ENCODE measurements at regions not wholly inside any gene's neighbourhood (a gene's known extent, or its start where the extent isn't known, plus 50 kb on each side); places are given as distances from the start of the nearest gene placed in this dataset.

DNA sequence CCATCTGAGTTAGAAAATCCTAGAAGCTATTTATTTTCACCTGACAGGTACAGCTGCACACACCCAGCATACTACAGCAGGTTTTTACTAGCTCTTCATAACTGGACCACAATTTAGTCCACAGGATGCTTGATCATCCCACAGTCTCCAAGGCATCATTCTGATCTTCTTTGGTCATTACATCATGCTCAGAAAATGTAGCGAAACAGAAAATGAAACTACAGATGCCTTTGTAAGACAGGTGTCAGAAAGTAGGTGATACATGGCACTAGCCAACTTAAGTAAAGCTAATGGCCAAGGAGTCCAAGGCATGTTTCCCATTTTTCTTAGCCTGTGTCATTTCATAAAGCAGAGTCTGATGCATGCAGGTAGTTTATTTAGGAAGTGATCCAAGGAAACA lies 102.3 kb downstream of the HTR1B start:
- Mint-ChIP-seq H3K27me3 (ENCODE audit: low read depth) (no peaks in the 10 kb centered on the region), H3K36me3 (no peaks in the 10 kb centered on the region), H3K4me1 (no peaks in the 10 kb centered on the region), H3K27ac (no peak overlapping the region), H3K4me3 (no peak overlapping the region), H3K9me3 (peaks cover 4% of the 10 kb centered on the region)
- TF ChIP-seq, protein P1, sequence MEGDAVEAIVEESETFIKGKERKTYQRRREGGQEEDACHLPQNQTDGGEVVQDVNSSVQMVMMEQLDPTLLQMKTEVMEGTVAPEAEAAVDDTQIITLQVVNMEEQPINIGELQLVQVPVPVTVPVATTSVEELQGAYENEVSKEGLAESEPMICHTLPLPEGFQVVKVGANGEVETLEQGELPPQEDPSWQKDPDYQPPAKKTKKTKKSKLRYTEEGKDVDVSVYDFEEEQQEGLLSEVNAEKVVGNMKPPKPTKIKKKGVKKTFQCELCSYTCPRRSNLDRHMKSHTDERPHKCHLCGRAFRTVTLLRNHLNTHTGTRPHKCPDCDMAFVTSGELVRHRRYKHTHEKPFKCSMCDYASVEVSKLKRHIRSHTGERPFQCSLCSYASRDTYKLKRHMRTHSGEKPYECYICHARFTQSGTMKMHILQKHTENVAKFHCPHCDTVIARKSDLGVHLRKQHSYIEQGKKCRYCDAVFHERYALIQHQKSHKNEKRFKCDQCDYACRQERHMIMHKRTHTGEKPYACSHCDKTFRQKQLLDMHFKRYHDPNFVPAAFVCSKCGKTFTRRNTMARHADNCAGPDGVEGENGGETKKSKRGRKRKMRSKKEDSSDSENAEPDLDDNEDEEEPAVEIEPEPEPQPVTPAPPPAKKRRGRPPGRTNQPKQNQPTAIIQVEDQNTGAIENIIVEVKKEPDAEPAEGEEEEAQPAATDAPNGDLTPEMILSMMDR (IDR thresholded peaks at IDR 0.05; ENCODE audit: unreplicated experiment) = no peak
- DNase-seq (ENCODE audit: low spot score in 2 of 2, unreplicated experiment in 2 of 2) = no peak

DNA sequence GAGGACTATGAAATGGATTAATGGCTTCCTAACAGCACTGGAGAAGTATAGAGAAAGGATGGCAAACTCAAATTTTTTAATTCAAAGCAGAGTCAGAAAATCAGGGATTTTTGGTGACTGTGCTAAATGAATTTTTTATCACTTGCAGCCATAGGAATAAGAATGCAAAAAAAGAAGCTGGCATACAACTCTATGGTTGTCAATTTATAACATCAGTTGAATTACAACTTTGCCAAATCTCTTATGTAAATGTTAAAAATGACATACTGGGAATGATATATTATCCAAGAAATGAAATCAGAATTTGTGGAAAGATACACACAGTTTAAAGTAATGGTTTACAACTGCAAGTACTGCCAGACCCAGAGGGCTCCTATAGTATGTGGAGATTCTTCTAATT lies 106.5 kb downstream of the HTR1B start:
- Mint-ChIP-seq H3K4me1 (no peaks in the 10 kb centered on the region), H3K27ac (no peak overlapping the region)

DNA sequence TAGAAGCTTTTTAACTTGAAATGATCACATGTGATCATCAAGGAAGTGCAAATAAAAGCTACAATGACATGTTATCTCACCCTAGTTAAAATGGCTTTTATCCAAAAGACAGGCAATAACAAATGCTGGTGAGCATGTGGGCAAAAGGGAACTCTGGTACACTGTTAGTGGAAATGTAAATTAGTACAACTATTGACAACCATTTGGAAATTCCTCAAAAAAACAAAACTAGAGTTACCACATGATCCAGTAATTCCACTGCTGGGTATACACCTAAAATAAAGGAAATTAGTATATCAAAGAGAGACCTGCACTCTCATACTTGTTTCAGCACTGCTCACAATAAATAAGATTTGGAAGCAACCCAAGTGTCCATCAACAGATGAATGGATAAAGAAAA lies 108.7 kb downstream of the HTR1B start:
- H3K4me3 Mint-ChIP-seq = no peak overlapping the region
- no peaks in the 10 kb centered on the region for H3K9me3 Mint-ChIP-seq
- no peak for DNase-seq (ENCODE audit: low spot score in 2 of 2, unreplicated experiment in 2 of 2)
- H3K27ac Mint-ChIP-seq = no peak overlapping the region
- TF ChIP-seq, protein P1 (IDR thresholded peaks at IDR 0.05; ENCODE audit: unreplicated experiment) = no peak
- no peaks in the 10 kb centered on the region for H3K4me1 Mint-ChIP-seq
- no peaks in the 10 kb centered on the region for H3K36me3 Mint-ChIP-seq
- H3K27me3 Mint-ChIP-seq (ENCODE audit: low read depth) = no peaks in the 10 kb centered on the region

More for the DNA sequence above, 106.5 kb downstream of the HTR1B start:
- TF ChIP-seq, protein P1 (IDR thresholded peaks at IDR 0.05; ENCODE audit: unreplicated experiment) = no peak
- Mint-ChIP-seq H3K4me3 (no peak overlapping the region), H3K27me3 (ENCODE audit: low read depth) (no peaks in the 10 kb centered on the region), H3K9me3 (peaks cover 2% of the 10 kb centered on the region), H3K36me3 (no peaks in the 10 kb centered on the region)
- DNase-seq (ENCODE audit: low spot score in 2 of 2, unreplicated experiment in 2 of 2) = no peak

DNA sequence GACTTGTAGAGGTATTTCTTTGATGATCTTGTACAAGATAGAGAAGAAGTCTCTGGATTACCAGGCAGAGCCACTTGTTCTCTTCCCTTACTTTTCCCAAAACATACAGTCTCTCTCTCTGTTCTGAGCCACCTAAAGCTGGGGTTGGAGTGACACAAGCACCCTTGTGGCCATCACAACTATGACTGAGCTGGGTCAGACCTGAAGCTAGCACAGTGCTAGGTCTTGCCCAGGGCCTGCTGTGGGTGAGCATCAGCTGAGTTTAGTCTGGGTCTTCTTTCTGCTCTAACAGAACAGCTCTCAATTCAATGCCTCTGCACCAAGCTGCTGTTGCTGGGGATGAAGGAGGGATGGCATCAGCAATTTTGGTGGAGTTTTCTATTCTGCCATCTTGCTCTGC lies 110.2 kb downstream of the HTR1B start:
- H3K9me3 Mint-ChIP-seq = no peaks in the 10 kb centered on the region
- no peak overlapping the region for H3K4me3 Mint-ChIP-seq
- H3K27me3 Mint-ChIP-seq (ENCODE audit: low read depth) = no peaks in the 10 kb centered on the region
- TF ChIP-seq, protein P1 (IDR thresholded peaks at IDR 0.05; ENCODE audit: unreplicated experiment) = no peak
- H3K4me1 Mint-ChIP-seq = no peaks in the 10 kb centered on the region
- DNase-seq (ENCODE audit: low spot score in 2 of 2, unreplicated experiment in 2 of 2) = no peak
- no peaks in the 10 kb centered on the region for H3K36me3 Mint-ChIP-seq
- no peak overlapping the region for H3K27ac Mint-ChIP-seq

DNA sequence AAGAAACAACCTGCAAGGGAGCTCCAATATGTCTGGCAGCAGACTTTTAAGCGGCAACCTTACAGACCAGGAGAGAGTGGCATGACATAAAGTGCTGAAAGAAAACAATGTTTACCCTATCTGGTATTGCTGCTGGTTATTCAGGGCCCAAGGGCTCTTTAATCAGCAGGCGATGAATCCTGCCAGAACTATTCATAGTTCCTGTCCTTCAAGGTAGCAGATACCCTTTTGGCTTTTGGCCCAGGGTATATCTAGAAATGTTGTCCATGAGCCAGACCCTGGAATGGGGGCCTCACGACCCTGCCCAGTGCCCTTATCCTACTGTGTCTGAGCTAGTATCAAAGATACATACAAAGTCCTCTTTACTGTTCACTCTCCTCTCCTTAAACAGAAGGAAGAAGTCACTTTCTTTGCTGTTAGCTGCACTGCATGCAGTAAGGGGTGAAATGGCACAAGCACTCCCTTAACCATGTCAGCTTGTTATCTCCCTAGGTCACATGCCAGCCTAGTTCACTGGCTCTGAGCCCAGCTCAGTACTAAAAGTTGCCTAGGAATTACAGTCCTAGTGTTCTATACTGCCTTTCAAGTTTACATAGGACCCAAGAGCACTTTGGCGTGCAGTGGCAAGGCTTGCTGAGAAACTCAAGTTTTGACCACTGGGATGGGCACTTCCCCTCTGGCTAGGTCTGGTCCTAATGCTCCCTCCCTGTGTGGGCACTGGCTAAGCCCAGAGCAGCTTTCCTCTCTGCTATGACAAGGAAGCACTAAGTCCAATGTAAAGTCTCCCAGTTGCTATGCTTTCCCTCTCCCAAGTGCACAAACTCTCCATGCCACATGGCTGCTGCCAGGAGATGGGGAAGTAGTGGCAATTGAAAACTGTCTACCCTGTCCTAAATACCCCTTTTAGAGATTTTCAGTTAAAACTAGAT lies 122.0 kb downstream of the HTR1B start:
- TF ChIP-seq, protein P1 (IDR thresholded peaks at IDR 0.05; ENCODE audit: unreplicated experiment) = no peak
- H3K4me3 Mint-ChIP-seq = no peak overlapping the region
- no peak for DNase-seq (ENCODE audit: low spot score in 2 of 2, unreplicated experiment in 2 of 2)
- H3K4me1 Mint-ChIP-seq = no peaks in the 10 kb centered on the region
- no peak overlapping the region for H3K27ac Mint-ChIP-seq
- H3K9me3 Mint-ChIP-seq = peaks cover 9% of the 10 kb centered on the region
- no peaks in the 10 kb centered on the region for H3K27me3 Mint-ChIP-seq (ENCODE audit: low read depth)
- H3K36me3 Mint-ChIP-seq = no peaks in the 10 kb centered on the region
